ENCODE measurements at regions not wholly inside any gene's neighbourhood (a gene's known extent, or its start where the extent isn't known, plus 50 kb on each side); places are given as distances from the start of the nearest gene placed in this dataset.

DNA sequence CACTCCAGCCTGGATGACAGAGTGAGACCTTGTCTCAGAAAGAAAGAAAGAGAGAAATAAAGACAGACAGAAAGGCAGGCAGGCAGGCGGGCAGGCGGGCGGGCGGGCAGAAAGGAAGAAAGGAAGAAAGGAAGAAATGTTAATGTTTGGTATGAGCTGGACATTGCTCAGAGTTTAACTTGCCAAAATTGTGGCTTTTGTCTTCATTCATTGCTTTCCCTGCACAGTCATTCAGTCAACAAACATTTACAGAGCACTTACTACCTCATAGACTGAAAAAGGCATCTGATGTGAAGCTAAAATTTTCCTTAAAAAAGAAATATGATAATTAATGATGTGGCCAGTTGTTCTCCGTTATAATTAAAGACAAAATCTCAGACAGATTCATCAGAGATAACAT, 247.1 kb downstream of the SPTSSA start:
- no peaks in the 10 kb centered on the region for H3K36me3 Mint-ChIP-seq (ENCODE audit: unreplicated experiment)
- DNase-seq (ENCODE audit: extremely low spot score, unreplicated experiment) = no peak
- no peaks in the 10 kb centered on the region for H3K4me1 Mint-ChIP-seq (ENCODE audit: unreplicated experiment)

DNA sequence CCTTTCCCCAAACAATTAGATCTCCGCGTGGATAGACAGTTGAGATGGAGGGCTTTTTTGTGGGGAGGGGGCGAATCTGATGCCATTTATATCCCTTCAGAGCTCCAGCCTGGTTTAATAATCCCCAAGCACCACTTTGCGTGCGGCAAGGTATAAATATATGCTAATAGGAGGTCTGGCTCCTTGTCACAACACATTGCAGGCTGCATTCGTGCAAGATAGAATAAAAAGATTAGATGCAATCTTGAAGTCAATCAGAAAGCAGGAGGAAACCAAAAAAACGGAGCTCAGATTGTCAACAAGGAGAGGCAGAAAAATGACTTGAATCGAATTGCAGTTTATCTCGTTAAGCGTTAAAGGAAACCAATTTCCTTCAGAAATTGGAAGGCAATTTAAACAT, 248.7 kb downstream of the SPTSSA start:
- no peaks in the 10 kb centered on the region for H3K9me3 Mint-ChIP-seq (ENCODE audit: unreplicated experiment)
- TF ChIP-seq, protein P1, sequence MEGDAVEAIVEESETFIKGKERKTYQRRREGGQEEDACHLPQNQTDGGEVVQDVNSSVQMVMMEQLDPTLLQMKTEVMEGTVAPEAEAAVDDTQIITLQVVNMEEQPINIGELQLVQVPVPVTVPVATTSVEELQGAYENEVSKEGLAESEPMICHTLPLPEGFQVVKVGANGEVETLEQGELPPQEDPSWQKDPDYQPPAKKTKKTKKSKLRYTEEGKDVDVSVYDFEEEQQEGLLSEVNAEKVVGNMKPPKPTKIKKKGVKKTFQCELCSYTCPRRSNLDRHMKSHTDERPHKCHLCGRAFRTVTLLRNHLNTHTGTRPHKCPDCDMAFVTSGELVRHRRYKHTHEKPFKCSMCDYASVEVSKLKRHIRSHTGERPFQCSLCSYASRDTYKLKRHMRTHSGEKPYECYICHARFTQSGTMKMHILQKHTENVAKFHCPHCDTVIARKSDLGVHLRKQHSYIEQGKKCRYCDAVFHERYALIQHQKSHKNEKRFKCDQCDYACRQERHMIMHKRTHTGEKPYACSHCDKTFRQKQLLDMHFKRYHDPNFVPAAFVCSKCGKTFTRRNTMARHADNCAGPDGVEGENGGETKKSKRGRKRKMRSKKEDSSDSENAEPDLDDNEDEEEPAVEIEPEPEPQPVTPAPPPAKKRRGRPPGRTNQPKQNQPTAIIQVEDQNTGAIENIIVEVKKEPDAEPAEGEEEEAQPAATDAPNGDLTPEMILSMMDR (IDR thresholded peaks at IDR 0.05) = no peak
- no peak overlapping the region for H3K4me3 Mint-ChIP-seq (ENCODE audit: unreplicated experiment)
- H3K4me1 Mint-ChIP-seq (ENCODE audit: unreplicated experiment) = no peaks in the 10 kb centered on the region
- DNase-seq (ENCODE audit: extremely low spot score, unreplicated experiment) = no peak
- no peaks in the 10 kb centered on the region for H3K36me3 Mint-ChIP-seq (ENCODE audit: unreplicated experiment)
- peaks cover 24% of the 10 kb centered on the region for H3K27me3 Mint-ChIP-seq (ENCODE audit: unreplicated experiment)
- H3K27ac Mint-ChIP-seq (ENCODE audit: unreplicated experiment) = no peak overlapping the region

More for the DNA sequence above, 247.1 kb downstream of the SPTSSA start:
- TF ChIP-seq, protein P1 (IDR thresholded peaks at IDR 0.05) = no peak
- H3K9me3 Mint-ChIP-seq (ENCODE audit: unreplicated experiment) = no peaks in the 10 kb centered on the region
- H3K4me3 Mint-ChIP-seq (ENCODE audit: unreplicated experiment) = no peak overlapping the region
- no peak overlapping the region for H3K27ac Mint-ChIP-seq (ENCODE audit: unreplicated experiment)
- peaks cover 20% of the 10 kb centered on the region for H3K27me3 Mint-ChIP-seq (ENCODE audit: unreplicated experiment)

DNA sequence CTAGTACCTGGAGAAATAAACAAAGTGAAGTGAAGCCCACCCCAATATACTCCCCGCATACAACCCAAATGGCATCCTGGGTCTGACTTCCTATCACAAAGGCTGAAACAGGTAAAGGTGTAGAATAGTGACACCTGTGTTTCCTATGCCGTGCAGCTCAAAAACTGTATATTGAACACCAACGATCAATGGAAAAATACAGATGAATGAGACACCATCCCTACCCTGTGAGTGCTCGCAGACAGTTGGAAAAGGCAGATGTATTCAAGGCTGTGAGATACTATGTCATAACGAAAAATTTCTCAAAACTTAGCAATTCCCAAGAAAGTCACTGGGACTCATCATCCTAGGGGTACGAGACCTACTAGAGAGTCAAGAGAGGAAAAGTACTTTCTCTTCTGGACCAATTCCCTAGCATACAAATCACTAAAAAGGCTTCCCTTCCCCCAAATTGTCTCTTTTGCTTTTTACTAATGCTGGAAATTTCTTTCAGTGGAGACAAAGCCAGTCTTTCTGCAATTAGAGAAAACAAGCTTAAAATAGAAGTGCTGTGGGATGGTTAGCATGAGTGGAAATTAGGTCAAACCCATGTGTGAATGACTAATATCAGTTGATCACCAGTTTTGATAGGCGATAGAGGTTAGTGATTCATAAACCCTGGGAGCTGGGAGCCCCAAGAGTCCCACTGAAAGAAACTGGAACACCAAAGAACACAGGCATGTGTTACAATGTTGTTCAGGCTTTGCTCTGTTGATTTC, 249.7 kb downstream of the SPTSSA start:
- TF ChIP-seq, protein P1 (IDR thresholded peaks at IDR 0.05) = no peak
- Mint-ChIP-seq H3K27me3 (ENCODE audit: unreplicated experiment) (peaks cover 26% of the 10 kb centered on the region), H3K36me3 (ENCODE audit: unreplicated experiment) (no peaks in the 10 kb centered on the region), H3K27ac (ENCODE audit: unreplicated experiment) (no peak overlapping the region), H3K4me3 (ENCODE audit: unreplicated experiment) (no peak overlapping the region), H3K9me3 (ENCODE audit: unreplicated experiment) (no peaks in the 10 kb centered on the region), H3K4me1 (ENCODE audit: unreplicated experiment) (no peaks in the 10 kb centered on the region)
- no peak for DNase-seq (ENCODE audit: extremely low spot score, unreplicated experiment)

DNA sequence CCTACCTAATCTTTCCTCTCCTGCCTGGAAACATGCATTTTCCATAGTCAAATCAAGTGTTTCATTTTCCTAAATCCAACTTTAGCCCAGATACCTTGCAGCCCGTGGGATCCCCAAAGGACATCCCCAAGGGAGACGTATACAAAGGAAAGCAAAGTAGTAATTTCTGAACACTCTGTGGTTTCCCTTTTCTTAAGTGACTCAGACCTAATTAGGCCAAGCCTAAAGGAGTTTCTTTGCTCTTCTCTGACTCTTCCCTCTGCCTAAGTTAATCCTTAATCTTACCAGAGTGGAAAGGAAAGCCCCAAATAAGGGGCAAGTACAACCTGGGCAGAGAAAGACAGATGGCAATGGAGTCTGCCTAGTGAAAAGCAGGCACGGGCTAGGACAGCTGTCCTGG, 250.3 kb downstream of the SPTSSA start:
- Mint-ChIP-seq H3K9me3 (ENCODE audit: unreplicated experiment) (no peaks in the 10 kb centered on the region), H3K27me3 (ENCODE audit: unreplicated experiment) (peaks cover 26% of the 10 kb centered on the region), H3K27ac (ENCODE audit: unreplicated experiment) (no peak overlapping the region), H3K4me3 (ENCODE audit: unreplicated experiment) (no peak overlapping the region), H3K36me3 (ENCODE audit: unreplicated experiment) (no peaks in the 10 kb centered on the region), H3K4me1 (ENCODE audit: unreplicated experiment) (no peaks in the 10 kb centered on the region)
- no peak for DNase-seq (ENCODE audit: extremely low spot score, unreplicated experiment)
- TF ChIP-seq, protein P1 (IDR thresholded peaks at IDR 0.05) = no peak

DNA sequence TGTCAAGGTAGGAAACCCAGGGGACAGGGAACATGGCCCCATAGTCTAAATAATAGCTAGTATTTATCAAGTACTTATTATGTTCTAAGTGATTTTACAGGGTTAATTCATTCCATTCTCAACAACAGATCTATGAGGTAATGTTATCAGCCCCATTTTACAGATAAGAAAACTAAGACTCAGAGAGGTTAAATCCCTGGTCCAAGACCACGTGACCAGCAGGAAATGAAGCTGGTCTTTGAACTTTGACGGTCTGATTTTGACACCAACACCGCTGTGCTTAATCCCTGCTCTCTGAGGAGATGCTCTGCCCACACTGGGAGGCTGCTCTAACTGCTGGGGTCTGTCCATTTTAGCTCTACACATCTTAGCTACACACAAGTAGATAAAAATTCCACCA, 253.5 kb downstream of the SPTSSA start:
- DNase-seq (ENCODE audit: extremely low spot score, unreplicated experiment) = no peak
- Mint-ChIP-seq H3K4me3 (ENCODE audit: unreplicated experiment) (no peak overlapping the region), H3K4me1 (ENCODE audit: unreplicated experiment) (no peaks in the 10 kb centered on the region), H3K27me3 (ENCODE audit: unreplicated experiment) (peaks cover 26% of the 10 kb centered on the region), H3K27ac (ENCODE audit: unreplicated experiment) (no peak overlapping the region), H3K9me3 (ENCODE audit: unreplicated experiment) (no peaks in the 10 kb centered on the region), H3K36me3 (ENCODE audit: unreplicated experiment) (no peaks in the 10 kb centered on the region)
- TF ChIP-seq, protein P1 (IDR thresholded peaks at IDR 0.05) = no peak
